Endothelial cell (in vitro differentiated cells): ENCODE measurements at regions not wholly inside any gene's neighbourhood (a gene's known extent, or its start where the extent isn't known, plus 50 kb on each side); places are given as distances from the start of the nearest gene placed in this dataset.

Experiments used
- DNase-seq: peaks from one replicate; pipeline ENCODE4 v3.0.0; 2021; ENCODE audit warnings: low spot score
- H3K27ac Mint-ChIP-seq: one replicate; pipeline ENCODE4 v1.8.0; 2021; ENCODE audit warnings: mixed read lengths, inconsistent platforms; ENCODE audit not compliant: unreplicated experiment
- H3K27me3 Mint-ChIP-seq: one replicate; pipeline ENCODE4 v1.8.0; 2021; ENCODE audit warnings: mild to moderate bottlenecking, moderate library complexity, mixed read lengths, inconsistent platforms; ENCODE audit not compliant: unreplicated experiment
- H3K36me3 Mint-ChIP-seq: one replicate; pipeline ENCODE4 v1.8.0; 2021; ENCODE audit warnings: mild to moderate bottlenecking, low read depth, mixed read lengths, inconsistent platforms; ENCODE audit not compliant: unreplicated experiment
- H3K4me1 Mint-ChIP-seq: one replicate; pipeline ENCODE4 v1.8.0; 2021; ENCODE audit warnings: mild to moderate bottlenecking, mixed read lengths, inconsistent platforms; ENCODE audit not compliant: unreplicated experiment
- H3K4me3 Mint-ChIP-seq: one replicate; pipeline ENCODE4 v1.8.0; 2021; ENCODE audit warnings: mild to moderate bottlenecking, mixed read lengths, inconsistent platforms; ENCODE audit not compliant: unreplicated experiment
- H3K9me3 Mint-ChIP-seq: one replicate; pipeline ENCODE4 v1.8.0; 2021; ENCODE audit warnings: mixed read lengths, inconsistent platforms; ENCODE audit not compliant: unreplicated experiment
- CTCF ChIP-seq: fragments of 200-600 bp; sonication (generic); IDR thresholded peaks from one replicate; pipeline ENCODE4 v1.5.0; 2021; ENCODE audit warnings: antibody characterized with exemption; ENCODE audit not compliant: unreplicated experiment

- H3K36me3 Mint-ChIP-seq, result no peaks in the 10 kb centered on the region
- no peak for TF ChIP-seq CTCF
- no peaks in the 10 kb centered on the region for H3K27me3 Mint-ChIP-seq
- H3K4me1 Mint-ChIP-seq, result no peaks in the 10 kb centered on the region
- no peak overlapping the region for H3K4me3 Mint-ChIP-seq
- H3K9me3 Mint-ChIP-seq, result no peaks in the 10 kb centered on the region
- DNase-seq, result no peak
- H3K27ac Mint-ChIP-seq, result no peak overlapping the region
Measured at GRCh38 chr11:26090651-26091050, 241.3 kb upstream of the ANO3 start.

GRCh38 chr11:26093206-26093605, 238.7 kb upstream of the ANO3 start:
- Mint-ChIP-seq H3K4me1 (no peaks in the 10 kb centered on the region), H3K27ac (no peak overlapping the region), H3K27me3 (no peaks in the 10 kb centered on the region), H3K9me3 (no peaks in the 10 kb centered on the region), H3K36me3 (no peaks in the 10 kb centered on the region), H3K4me3 (no peak overlapping the region)
- no peak for DNase-seq
- no peak for TF ChIP-seq CTCF

- Mint-ChIP-seq H3K36me3 (no peaks in the 10 kb centered on the region), H3K4me3 (no peak overlapping the region), H3K4me1 (no peaks in the 10 kb centered on the region), H3K27me3 (no peaks in the 10 kb centered on the region), H3K27ac (no peak overlapping the region), H3K9me3 (no peaks in the 10 kb centered on the region)
- DNase-seq, result no peak
- TF ChIP-seq CTCF, result no peak
Measured at GRCh38 chr11:26095340-26095739, 236.6 kb upstream of the ANO3 start.

- no peaks in the 10 kb centered on the region for H3K4me1 Mint-ChIP-seq
- H3K36me3 Mint-ChIP-seq, result no peaks in the 10 kb centered on the region
- TF ChIP-seq CTCF, result no peak
- H3K27ac Mint-ChIP-seq, result no peak overlapping the region
- H3K4me3 Mint-ChIP-seq, result no peak overlapping the region
- no peaks in the 10 kb centered on the region for H3K9me3 Mint-ChIP-seq
- no peaks in the 10 kb centered on the region for H3K27me3 Mint-ChIP-seq
- DNase-seq, result no peak
Measured at GRCh38 chr11:26096451-26096850, 235.5 kb upstream of the ANO3 start.

DNA sequence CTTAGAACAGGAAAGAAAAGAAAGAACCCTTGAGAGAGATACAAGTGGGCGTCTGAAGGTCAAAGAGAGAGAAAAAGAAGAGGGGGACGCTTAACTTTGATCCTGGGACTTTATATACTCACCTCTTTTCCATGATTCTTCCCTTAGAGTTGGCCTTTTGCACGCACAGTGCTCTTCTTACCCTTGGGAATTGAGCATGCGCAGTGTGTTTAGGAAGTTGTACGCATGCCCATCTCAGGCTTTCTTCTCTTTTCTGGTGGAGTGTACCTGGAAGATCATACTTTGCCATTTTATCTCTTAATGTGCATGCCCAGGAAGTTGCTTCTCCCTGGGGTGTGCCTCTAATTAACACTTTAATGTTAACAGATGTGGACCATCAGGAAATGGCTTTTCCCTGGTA, 229.6 kb upstream of the ANO3 start:
- no peak overlapping the region for H3K27ac Mint-ChIP-seq
- H3K36me3 Mint-ChIP-seq, result no peaks in the 10 kb centered on the region
- no peaks in the 10 kb centered on the region for H3K27me3 Mint-ChIP-seq
- no peak for DNase-seq
- no peaks in the 10 kb centered on the region for H3K9me3 Mint-ChIP-seq
- TF ChIP-seq CTCF, result no peak
- H3K4me1 Mint-ChIP-seq, result no peaks in the 10 kb centered on the region
- H3K4me3 Mint-ChIP-seq, result no peak overlapping the region
